HG02973 (cell line): ENCODE measurements at regions not wholly inside any gene's neighbourhood (a gene's known extent, or its start where the extent isn't known, plus 50 kb on each side); places are given as distances from the start of the nearest gene placed in this dataset.

Experiments
- ATAC-seq: cut with Tn5 transposase; IDR thresholded peaks from one replicate; pipeline ENCODE4 v1.9.1; 2021; ENCODE audit warnings: moderate library complexity; ENCODE audit not compliant: unreplicated experiment

- no peak for ATAC-seq
Measured at GRCh38 chr10:94043431-94043990, 49.8 kb downstream of the PLCE1 start.

- no peak for ATAC-seq
Measured at GRCh38 chr10:94046098-94046497, 52.4 kb downstream of the PLCE1 start.

- ATAC-seq, result no peak
Measured at GRCh38 chr10:94047293-94047692, 53.6 kb downstream of the PLCE1 start.

- ATAC-seq, result no peak
Measured at GRCh38 chr10:94049911-94050310, 56.2 kb downstream of the PLCE1 start.

- ATAC-seq, result no peak
Measured at GRCh38 chr10:94052281-94052680, 58.5 kb downstream of the PLCE1 start.

GRCh38 chr10:94052866-94053791, 59.4 kb downstream of the PLCE1 start:
- ATAC-seq, result no peak

- no peak for ATAC-seq
Measured at GRCh38 chr10:94059178-94059883, 65.6 kb downstream of the PLCE1 start.

GRCh38 chr10:94061026-94061425, 67.3 kb downstream of the PLCE1 start:
- no peak for ATAC-seq

GRCh38 chr10:94062611-94063010, 68.9 kb downstream of the PLCE1 start:
- no peak for ATAC-seq

- no peak for ATAC-seq
Measured at GRCh38 chr10:94065362-94065761, 71.6 kb downstream of the PLCE1 start.

- ATAC-seq, result no peak
Measured at GRCh38 chr10:94065787-94066186, 72.1 kb downstream of the PLCE1 start.

- no peak for ATAC-seq
Measured at GRCh38 chr10:94066411-94066810, 72.7 kb downstream of the PLCE1 start.

GRCh38 chr10:94069884-94070283, 76.2 kb downstream of the PLCE1 start:
- no peak for ATAC-seq

GRCh38 chr10:94074462-94074861, 80.7 kb downstream of the PLCE1 start:
- ATAC-seq, result no peak

GRCh38 chr10:94075506-94075905, 81.8 kb downstream of the PLCE1 start:
- ATAC-seq, result no peak

GRCh38 chr10:94076325-94076841, 82.7 kb downstream of the PLCE1 start:
- ATAC-seq, result no peak

- no peak for ATAC-seq
Measured at GRCh38 chr10:94077042-94077441, 83.3 kb downstream of the PLCE1 start.

- ATAC-seq, result no peak
Measured at GRCh38 chr10:94080108-94080507, 86.4 kb downstream of the PLCE1 start.

GRCh38 chr10:94083662-94084265, 90.0 kb downstream of the PLCE1 start:
- no peak for ATAC-seq

GRCh38 chr10:94084344-94084743, 90.6 kb downstream of the PLCE1 start:
- ATAC-seq, result no peak

- no peak for ATAC-seq
Measured at GRCh38 chr10:94085288-94085687, 91.6 kb downstream of the PLCE1 start.
